Stimulated activated effector memory CD8-positive, alpha-beta T cell treated with anti-CD3 and anti-CD28 coated beads, Interleukin-12 subunit alpha, Interleukin-12 subunit beta, amount 100 ng/mL, for 72 hours (primary cell): ENCODE measurements at regions not wholly inside any gene's neighbourhood (a gene's known extent, or its start where the extent isn't known, plus 50 kb on each side); places are given as distances from the start of the nearest gene placed in this dataset.

Source experiments
- ATAC-seq: fragments of 150-1000 bp; cut with Tn5 transposase; 2 replicates; pipeline ENCODE4 v1.10.0; 2021
- DNase-seq, 2 donors: peaks; one replicate each; pipeline ENCODE4 v3.0.0; 2021 to 2022; ENCODE audit warnings: low spot score in 2 of 2
- H3K27ac Mint-ChIP-seq: one replicate; pipeline ENCODE4 v1.8.0; 2022; ENCODE audit warnings: mild to moderate bottlenecking, mixed read lengths
- H3K36me3 Mint-ChIP-seq: one replicate; pipeline ENCODE4 v1.8.0; 2022; ENCODE audit warnings: mild to moderate bottlenecking, mixed read lengths
- H3K4me1 Mint-ChIP-seq: one replicate; pipeline ENCODE4 v1.8.0; 2022; ENCODE audit warnings: mixed read lengths
- H3K4me3 Mint-ChIP-seq: one replicate; pipeline ENCODE4 v1.8.0; 2022; ENCODE audit warnings: mild to moderate bottlenecking, mixed read lengths
- H3K9me3 Mint-ChIP-seq: one replicate; pipeline ENCODE4 v1.8.0; 2022; ENCODE audit warnings: mixed read lengths

DNA sequence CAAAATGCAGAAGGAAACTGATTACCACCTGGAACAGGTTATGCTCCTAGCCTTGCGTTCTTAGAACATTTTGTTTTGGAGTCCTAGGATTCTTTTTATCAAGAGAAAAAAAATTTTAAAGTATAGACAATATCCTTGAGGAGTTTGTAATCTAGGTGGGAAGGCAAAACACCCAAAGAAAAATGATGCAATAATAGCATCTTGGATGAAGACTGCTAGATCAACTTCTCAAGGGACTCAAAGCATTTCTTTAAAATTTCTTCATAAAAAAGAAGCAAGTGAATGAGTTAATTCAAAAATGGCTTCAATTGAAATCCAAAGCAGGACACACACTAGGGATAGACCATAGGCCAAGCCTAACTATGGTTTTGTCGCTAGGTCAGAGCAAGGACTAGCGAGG, 515.8 kb upstream of the ZFHX3 start:
- ATAC-seq (no peak), DNase-seq (no peak)
- peaks cover 7% of the 10 kb centered on the region for H3K9me3 Mint-ChIP-seq
- H3K36me3 Mint-ChIP-seq, result no peaks in the 10 kb centered on the region
- H3K4me3 Mint-ChIP-seq, result no peak overlapping the region
- H3K4me1 Mint-ChIP-seq, result no peaks in the 10 kb centered on the region
- H3K27ac Mint-ChIP-seq, result no peak overlapping the region

GRCh38 chr16:73560497-73560896, 512.6 kb upstream of the ZFHX3 start:
- no peak for DNase-seq
- H3K36me3 Mint-ChIP-seq, result no peaks in the 10 kb centered on the region
- ATAC-seq, result no peak

GRCh38 chr16:73558219-73558618, 510.3 kb upstream of the ZFHX3 start:
- DNase-seq, result no peak
- ATAC-seq, result no peak
- Mint-ChIP-seq H3K4me1 (no peaks in the 10 kb centered on the region), H3K4me3 (no peak overlapping the region), H3K27ac (no peak overlapping the region), H3K36me3 (no peaks in the 10 kb centered on the region), H3K9me3 (peaks cover 5% of the 10 kb centered on the region)

More at GRCh38 chr16:73560497-73560896, 512.6 kb upstream of the ZFHX3 start:
- peaks cover 5% of the 10 kb centered on the region for H3K9me3 Mint-ChIP-seq
- no peak overlapping the region for H3K27ac Mint-ChIP-seq
- no peak overlapping the region for H3K4me3 Mint-ChIP-seq
- no peaks in the 10 kb centered on the region for H3K4me1 Mint-ChIP-seq

DNA sequence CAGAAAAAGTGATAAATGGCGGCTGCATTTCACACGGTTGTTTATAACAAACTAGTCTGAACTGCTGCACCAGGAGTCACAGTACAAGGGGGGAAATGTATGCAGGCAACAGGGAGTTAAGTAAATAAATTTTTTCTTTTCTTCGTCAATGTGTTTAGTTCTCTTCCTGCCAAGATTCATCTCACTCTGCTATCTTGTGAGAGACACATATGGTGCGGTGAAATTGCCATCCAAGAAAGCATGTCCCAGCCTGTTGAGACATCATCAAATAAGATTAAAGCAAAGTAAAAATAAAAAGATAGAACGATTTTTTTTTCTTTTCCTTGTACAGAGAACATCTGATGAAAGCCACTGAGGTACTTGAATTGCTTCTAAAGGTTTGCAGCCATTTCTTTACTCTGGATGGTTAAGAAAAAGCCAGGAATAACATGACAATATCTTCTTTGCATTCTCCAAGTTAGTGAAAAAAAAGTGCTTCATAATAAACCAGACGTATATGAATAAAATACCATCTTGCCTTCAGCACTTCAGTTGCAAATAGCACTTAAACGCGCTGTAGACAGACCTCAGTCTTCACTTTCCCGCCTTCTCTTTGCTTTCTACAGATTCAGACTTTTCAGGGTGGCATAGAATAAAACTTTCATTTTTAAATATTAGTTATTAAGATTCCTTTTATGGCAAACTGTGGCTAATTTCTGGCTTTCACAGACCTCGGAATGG, 506.2 kb upstream of the ZFHX3 start:
- Mint-ChIP-seq H3K9me3 (peaks cover 2% of the 10 kb centered on the region), H3K36me3 (no peaks in the 10 kb centered on the region), H3K4me1 (no peaks in the 10 kb centered on the region), H3K4me3 (no peak overlapping the region), H3K27ac (no peak overlapping the region)
- ATAC-seq (no peak), DNase-seq (no peak)

GRCh38 chr16:73549984-73550631, 502.2 kb upstream of the ZFHX3 start:
- H3K27ac Mint-ChIP-seq, result no peak overlapping the region
- H3K36me3 Mint-ChIP-seq, result no peaks in the 10 kb centered on the region
- no peak for DNase-seq
- no peak for ATAC-seq
- no peaks in the 10 kb centered on the region for H3K4me1 Mint-ChIP-seq
- H3K4me3 Mint-ChIP-seq, result no peak overlapping the region
- peaks cover 2% of the 10 kb centered on the region for H3K9me3 Mint-ChIP-seq

DNA sequence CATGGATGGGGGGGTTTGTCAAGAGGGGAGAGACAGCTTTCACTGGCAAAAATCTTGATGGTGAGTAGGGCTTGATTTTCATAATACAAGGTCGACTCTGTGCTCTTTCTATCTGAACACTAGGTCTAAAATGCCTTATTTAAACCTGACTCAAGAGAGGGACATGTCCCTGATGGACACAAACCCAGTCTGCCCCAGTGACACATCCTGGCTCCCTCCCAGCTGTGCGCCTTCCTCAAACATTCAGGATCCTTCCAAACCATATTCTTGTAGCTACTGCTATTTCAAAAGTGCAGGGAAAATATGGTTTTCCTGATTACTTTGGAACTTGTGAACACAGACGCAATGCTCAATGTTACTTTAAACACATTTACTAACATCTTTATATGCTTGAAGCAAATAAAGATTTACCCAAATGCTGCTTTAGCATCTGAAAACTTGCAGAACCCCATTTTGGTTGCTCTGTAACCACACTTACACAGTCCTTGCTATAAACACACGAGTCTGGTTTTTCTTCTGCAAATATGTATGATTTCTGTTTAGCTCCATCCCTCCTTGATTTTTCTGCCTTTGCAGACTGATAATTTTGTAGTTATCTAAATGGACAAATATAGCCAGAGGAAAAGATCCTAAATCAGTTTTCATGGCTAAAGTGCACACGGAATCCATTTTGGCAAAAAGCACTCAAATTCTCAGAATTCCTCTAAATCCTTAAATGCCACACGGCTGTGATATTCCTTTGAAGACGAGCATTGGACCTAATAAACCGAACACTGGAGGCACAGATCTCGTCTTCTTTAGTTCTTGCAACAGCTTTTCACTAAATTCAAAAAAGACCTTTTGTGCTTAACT, 499.9 kb upstream of the ZFHX3 start:
- no peak overlapping the region for H3K27ac Mint-ChIP-seq
- no peaks in the 10 kb centered on the region for H3K4me1 Mint-ChIP-seq
- H3K4me3 Mint-ChIP-seq, result no peak overlapping the region
- no peak for DNase-seq
- H3K36me3 Mint-ChIP-seq, result no peaks in the 10 kb centered on the region
- no peak for ATAC-seq
- H3K9me3 Mint-ChIP-seq, result peaks cover 2% of the 10 kb centered on the region

DNA sequence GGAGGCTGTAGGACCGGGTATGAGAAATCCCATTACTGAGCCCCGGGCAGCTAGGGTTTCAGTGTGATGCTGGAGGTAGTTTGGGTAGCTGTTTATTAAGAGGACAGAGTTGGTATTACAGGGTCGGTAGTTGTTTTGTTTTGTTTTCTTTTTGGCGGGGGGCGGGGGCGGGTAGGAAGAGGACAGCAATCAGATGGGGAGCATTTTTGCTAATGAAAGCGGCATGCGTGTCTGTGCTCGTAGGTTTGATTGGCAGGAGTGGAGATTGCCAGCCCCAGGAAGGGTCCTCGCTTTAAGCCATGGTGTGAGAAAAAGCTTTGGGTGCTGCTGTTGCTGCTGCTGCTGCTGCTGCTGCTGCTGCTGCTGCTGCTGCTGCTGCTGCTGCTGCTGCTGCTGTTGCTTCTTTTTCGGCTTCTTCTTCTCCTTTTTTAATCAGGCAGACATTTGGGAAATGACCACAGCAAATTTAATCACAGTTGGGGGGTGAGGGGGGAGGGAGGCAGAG, 498.5 kb upstream of the ZFHX3 start:
- Mint-ChIP-seq H3K36me3 (no peaks in the 10 kb centered on the region), H3K27ac (no peak overlapping the region), H3K9me3 (no peaks in the 10 kb centered on the region), H3K4me3 (no peak overlapping the region), H3K4me1 (no peaks in the 10 kb centered on the region)
- ATAC-seq, result no peak
- DNase-seq, result no peak

- no peaks in the 10 kb centered on the region for H3K36me3 Mint-ChIP-seq
- H3K27ac Mint-ChIP-seq, result no peak overlapping the region
- no peaks in the 10 kb centered on the region for H3K9me3 Mint-ChIP-seq
- ATAC-seq (no peak), DNase-seq (no peak)
- no peaks in the 10 kb centered on the region for H3K4me1 Mint-ChIP-seq
- H3K4me3 Mint-ChIP-seq, result no peak overlapping the region
These were observed 497.8 kb upstream of the ZFHX3 start for GRCh38 chr16:73545755-73546154.

DNA sequence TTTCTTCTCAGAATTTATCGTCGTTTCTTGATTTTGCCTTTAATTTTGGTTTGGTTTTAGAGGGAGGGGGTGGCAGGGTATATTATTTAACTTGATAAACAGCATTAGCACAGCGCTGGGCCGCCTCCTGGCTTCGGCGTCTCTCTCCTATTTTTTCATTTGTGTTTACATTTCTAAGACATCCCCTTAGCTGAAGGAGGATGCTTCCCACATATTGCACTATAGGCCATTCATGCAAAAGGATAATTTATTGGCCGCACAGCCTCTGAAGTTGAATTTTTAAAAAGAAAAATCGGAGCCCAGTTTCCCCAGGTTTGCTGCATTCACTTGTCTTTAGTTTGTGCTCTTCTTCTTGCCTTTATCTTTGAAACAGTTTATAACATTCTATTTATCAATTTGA, 497.4 kb upstream of the ZFHX3 start:
- no peaks in the 10 kb centered on the region for H3K9me3 Mint-ChIP-seq
- DNase-seq, result no peak
- H3K27ac Mint-ChIP-seq, result no peak overlapping the region
- no peaks in the 10 kb centered on the region for H3K36me3 Mint-ChIP-seq
- H3K4me1 Mint-ChIP-seq, result no peaks in the 10 kb centered on the region
- no peak for ATAC-seq
- no peak overlapping the region for H3K4me3 Mint-ChIP-seq

DNA sequence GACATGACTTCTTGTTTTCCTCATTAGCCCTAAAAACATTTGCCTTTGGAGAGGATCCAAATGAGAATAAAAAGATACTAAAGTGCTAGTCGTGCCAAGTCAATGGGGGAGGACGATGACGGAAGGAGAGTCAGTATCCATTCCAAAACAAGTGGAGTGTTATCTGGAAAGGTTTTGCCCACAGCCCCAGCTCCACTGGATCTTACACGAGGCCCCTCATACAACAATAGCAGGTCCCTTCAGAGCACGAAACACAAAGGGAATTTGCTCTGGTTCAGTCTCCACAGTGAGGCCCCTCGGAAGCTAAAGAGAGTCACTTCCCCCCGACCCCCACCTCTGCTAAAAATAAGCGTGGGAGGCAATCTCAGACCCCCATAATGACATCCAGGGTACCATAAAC, 496.9 kb upstream of the ZFHX3 start:
- H3K27ac Mint-ChIP-seq, result no peak overlapping the region
- DNase-seq, result no peak
- H3K36me3 Mint-ChIP-seq, result no peaks in the 10 kb centered on the region
- no peak overlapping the region for H3K4me3 Mint-ChIP-seq
- H3K4me1 Mint-ChIP-seq, result no peaks in the 10 kb centered on the region
- ATAC-seq, result no peak
- H3K9me3 Mint-ChIP-seq, result no peaks in the 10 kb centered on the region

DNA sequence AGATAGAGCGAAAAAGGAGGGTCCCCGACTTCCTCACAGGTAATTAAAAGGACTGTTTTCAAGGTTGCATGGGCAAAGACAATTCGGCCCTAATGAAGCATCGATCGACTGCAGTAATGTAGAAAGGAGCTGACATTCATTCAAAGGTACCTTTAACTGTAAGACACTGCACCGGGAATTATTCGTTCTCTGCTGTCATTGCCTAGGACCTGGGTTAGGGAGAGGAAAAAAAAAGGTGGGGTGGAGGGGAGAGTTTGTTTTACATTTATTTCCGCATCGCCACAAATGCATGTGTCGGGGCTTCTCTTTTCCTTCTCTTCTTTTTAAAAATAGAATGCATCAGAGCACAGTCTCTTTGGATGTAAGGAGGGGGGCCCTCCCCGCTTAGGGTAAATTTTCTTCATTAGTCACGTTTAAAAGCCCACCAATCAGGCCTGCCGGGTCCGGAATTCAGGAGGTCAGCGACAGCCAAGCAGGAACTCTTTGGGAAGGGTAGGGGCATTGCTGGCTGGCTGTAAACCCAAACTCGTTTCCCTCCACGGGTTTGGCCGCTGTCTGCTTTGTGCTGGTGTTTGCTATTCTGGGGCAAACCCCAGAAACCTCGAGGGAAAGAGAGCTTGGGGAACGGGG, 496.2 kb upstream of the ZFHX3 start:
- no peak for ATAC-seq
- Mint-ChIP-seq H3K9me3 (no peaks in the 10 kb centered on the region), H3K27ac (no peak overlapping the region), H3K36me3 (no peaks in the 10 kb centered on the region), H3K4me3 (no peak overlapping the region), H3K4me1 (no peaks in the 10 kb centered on the region)
- no peak for DNase-seq

DNA sequence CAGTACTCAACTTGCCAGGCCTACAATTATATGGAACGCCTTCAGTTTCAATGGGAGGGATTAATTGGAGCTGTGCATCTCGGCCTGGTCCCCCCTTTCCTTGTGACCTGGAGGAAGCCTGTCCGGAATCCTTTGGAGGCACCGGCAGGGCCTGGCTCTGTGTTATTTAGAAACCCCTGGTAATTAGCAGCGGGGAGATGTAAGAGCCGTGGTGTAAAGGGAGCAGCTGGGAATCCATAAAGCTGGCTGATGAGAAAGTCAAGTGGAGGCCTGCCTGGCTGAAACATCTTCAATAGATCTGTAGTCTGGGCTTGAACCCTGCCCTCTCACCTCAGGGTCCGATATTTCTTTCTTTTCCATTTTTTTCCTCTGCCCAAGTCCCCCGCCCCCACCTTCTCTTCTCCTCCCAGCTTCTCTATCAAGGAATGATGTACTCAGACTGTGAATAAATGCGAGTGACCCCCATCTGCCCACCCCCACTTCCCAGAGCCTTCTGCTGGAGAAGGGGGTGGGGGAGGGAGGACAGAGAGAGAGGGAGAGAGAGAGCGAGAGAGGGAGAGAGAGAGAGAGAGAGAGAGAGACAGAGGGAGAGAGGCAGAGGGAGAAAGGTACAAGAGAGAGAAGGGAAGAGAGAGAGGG, 495.5 kb upstream of the ZFHX3 start:
- no peaks in the 10 kb centered on the region for H3K9me3 Mint-ChIP-seq
- ATAC-seq (no peak), DNase-seq (no peak)
- H3K4me3 Mint-ChIP-seq, result no peak overlapping the region
- no peaks in the 10 kb centered on the region for H3K36me3 Mint-ChIP-seq
- no peaks in the 10 kb centered on the region for H3K4me1 Mint-ChIP-seq
- no peak overlapping the region for H3K27ac Mint-ChIP-seq

DNA sequence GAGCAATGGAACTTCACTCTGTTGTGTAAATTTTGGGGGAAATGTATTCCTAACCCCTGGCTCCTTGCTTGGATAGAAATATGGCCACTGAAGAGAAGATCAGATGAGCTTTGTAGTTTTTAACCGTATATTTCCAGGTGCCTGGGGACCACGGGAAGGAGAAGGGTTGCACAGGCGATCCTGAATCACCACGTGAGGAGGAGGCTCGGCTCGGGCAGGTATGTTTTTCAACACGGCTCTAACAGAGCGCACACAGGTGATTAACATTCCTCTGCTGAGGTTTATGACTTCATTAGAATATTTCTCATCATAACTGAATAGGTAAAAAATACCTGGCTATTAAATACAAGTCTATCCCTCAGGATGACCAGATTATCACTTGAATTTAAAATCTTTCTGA, 495.0 kb upstream of the ZFHX3 start:
- H3K4me1 Mint-ChIP-seq, result no peaks in the 10 kb centered on the region
- H3K27ac Mint-ChIP-seq, result no peak overlapping the region
- H3K36me3 Mint-ChIP-seq, result no peaks in the 10 kb centered on the region
- no peak overlapping the region for H3K4me3 Mint-ChIP-seq
- no peaks in the 10 kb centered on the region for H3K9me3 Mint-ChIP-seq
- ATAC-seq, result no peak
- DNase-seq, result no peak

DNA sequence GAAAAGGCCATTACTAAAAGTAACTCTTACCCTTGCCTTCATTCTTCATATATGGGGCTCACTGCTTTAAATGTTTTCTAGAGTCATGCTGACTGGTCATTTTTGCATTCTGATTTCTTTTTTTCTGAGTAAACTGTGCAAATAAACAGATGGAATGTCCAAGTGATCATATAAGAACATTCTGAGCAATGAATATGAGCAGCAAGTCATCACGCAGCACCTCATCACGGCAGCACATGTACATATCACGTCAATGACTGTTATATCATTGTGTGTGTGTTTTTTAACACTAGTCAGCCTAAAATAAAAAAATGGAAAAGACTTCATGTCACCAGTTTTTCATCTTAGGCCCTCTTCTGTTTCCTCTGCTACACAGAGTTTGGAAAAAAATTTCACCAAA, 490.0 kb upstream of the ZFHX3 start:
- DNase-seq, result no peak
- no peak for ATAC-seq
- no peaks in the 10 kb centered on the region for H3K4me1 Mint-ChIP-seq
- H3K9me3 Mint-ChIP-seq, result peaks cover 9% of the 10 kb centered on the region
- no peaks in the 10 kb centered on the region for H3K36me3 Mint-ChIP-seq
- H3K27ac Mint-ChIP-seq, result no peak overlapping the region
- no peak overlapping the region for H3K4me3 Mint-ChIP-seq

- DNase-seq, result no peak
- Mint-ChIP-seq H3K4me3 (no peak overlapping the region), H3K36me3 (no peaks in the 10 kb centered on the region)
These were observed 489.0 kb upstream of the ZFHX3 start for GRCh38 chr16:73536931-73537330.

More at GRCh38 chr16:73536931-73537330, 489.0 kb upstream of the ZFHX3 start:
- H3K9me3 Mint-ChIP-seq, result peaks cover 12% of the 10 kb centered on the region
- H3K27ac Mint-ChIP-seq, result no peak overlapping the region
- H3K4me1 Mint-ChIP-seq, result no peaks in the 10 kb centered on the region
- ATAC-seq, result no peak
